Activated CD8-positive, alpha-beta memory T cell treated with anti-CD3 and anti-CD28 coated beads for 1 hour (primary cell): ENCODE measurements at regions not wholly inside any gene's neighbourhood (a gene's known extent, or its start where the extent isn't known, plus 50 kb on each side); places are given as distances from the start of the nearest gene placed in this dataset.

ENCODE experiments used
- DNase-seq, 2 donors: peaks; one replicate each; pipeline ENCODE4 v3.0.0-alpha.2; 2020; ENCODE audit warnings: low read depth in 1 of 2; ENCODE audit errors: extremely low read depth in 1 of 2

DNA sequence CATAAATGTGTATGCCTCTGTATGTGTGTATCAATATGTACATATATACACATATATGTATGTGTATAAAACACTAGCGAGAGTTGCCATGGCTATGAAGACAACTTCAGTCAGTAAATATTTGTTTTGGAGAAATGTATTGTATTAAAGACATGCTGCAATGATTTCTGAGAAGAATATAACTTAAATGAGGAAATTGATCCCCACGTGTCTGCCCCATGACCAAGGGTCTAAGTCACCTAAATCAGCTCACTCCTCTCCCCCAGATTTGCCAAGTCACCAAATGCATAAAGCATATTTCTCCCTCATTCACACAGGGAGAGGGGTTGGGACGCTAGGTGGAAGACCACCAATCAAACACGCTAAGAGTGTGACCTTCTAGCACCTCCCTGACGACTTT lies 58.3 kb upstream of the LYST start:
- no peak for DNase-seq

DNA sequence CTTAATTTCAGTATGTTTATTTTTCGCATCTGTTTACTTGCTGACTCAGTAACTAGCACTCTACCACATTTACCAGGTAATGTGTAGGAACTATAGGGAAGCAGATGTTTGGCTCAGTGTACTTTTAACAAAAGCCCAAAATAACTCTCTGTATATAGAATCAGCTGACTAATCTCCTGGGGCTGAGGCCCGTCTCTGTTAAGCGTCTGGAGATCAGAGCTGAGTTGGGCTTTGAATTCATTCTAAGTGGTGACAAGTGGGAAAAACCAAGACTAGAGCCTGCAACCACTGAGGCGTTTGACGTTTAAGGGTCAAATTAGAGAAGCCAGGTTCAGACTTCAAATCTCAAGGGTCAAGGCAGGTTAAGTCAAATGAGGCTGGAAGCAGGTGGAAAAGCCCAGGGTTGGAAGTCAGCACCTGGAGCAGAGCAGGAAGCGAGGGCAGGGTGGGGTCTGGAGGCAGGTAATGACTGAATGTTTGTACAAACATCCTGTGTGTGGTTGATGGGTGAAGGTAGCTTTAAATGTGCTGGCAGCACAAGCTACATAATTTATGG lies 56.8 kb upstream of the LYST start:
- DNase-seq, result no peak

GRCh38 chr1:235920596-235921375 lies 54.1 kb upstream of the LYST start:
- DNase-seq, result no peak

DNA sequence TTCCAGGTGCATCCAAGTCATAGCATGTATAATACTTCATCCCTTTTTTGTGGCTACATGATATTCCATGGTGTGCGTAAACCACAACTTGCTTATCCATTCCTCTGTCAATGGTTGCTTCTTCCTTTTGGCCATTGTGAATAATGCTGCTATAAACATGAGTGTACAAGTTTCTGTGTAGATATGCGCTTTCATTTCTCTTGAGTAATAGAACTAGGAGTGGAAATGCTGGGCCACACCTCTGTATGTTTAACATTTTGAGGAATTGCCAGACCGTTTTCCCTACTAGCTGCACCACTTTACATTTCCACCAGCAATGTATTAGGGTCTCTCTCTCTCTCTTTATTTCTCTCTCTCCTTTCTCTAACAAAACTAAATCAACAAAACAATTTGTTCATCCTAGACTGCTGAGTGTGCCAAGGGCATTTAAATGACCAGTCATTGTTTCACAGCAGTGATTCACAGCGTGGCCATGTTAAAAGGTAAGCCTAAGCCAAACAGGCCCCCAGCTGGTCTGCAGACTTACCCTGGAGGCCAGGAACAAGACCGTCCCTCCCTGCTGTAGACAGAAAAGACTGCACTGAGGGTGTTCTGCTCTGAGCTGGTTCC lies 53.2 kb upstream of the LYST start:
- no peak for DNase-seq

GRCh38 chr1:235919127-235919832 lies 52.6 kb upstream of the LYST start:
- DNase-seq, result no peak

- no peak for DNase-seq
Measured at GRCh38 chr1:235918465-235918864, 51.8 kb upstream of the LYST start.

DNA sequence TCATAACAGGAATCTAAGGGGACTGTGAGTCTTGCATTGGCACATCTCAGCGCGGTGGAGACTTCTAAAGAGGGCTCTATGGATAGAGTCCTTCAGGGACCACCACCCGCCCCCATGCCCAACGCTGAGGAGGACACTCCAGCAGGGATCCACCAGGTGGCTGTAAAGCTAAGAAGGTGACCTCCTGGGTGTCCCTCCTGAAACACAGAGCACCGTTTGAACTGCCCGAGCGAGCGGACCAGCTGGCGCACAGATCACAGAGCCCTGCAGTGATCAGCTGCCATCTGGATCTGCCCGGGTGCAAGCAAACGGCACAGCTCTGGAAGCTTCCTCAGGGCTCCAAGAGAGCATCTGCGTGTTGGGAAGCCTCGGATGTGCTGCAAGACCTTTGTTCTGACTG lies 51.3 kb upstream of the LYST start:
- DNase-seq, result no peak

DNA sequence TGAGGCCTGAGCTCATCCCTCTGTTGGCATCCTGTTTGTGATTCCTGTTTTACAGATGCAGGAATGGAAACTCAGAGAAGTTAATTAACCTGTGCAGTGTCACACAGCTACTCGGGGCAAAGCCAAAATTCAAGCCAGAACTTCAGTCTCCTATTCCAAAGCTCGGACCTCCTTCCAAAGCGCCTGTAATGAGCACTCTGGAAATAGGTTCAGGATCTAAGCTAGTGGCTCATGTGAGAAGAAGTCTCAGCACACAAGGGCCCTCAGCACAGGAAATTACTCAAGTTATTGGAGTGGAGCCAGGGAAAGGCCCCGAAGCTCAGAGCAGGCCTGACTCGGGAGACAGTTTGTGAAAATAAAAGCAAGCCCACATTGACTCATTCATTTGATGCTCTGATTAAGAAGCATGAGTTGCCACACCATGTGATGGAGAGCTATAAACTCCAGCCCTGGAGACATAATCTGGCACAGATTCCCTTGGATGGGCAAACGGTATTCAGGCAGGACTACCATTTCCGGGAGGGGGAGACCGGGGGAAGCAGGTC lies 50.6 kb upstream of the LYST start:
- peak; percentile 11 to 14 for DNase-seq
